Liver (tissue), 3 donors: ENCODE measurements at regions not wholly inside any gene's neighbourhood (a gene's known extent, or its start where the extent isn't known, plus 50 kb on each side); places are given as distances from the start of the nearest gene placed in this dataset.

ENCODE experiments used
- GABPA ChIP-seq, 2 donors: IDR thresholded peaks in 1 of 2; conservative IDR thresholded peaks in 1 of 2; 2 replicates each; pipeline ENCODE4 v1.6.1; 2016; ENCODE audit warnings: antibody characterized with exemption in 2 of 2, mild to moderate bottlenecking in 1 of 2, moderate library complexity in 1 of 2
- NR2F2 ChIP-seq: IDR thresholded peaks from 2 replicates; pipeline ENCODE4 v1.6.1; 2016; ENCODE audit warnings: antibody characterized with exemption
- RAD21 ChIP-seq, 2 donors: IDR thresholded peaks; 2 replicates each; pipeline ENCODE4 v1.6.1; 2016; ENCODE audit warnings: antibody characterized with exemption in 2 of 2, mild to moderate bottlenecking in 2 of 2
- SP1 ChIP-seq: IDR thresholded peaks from 2 replicates; pipeline ENCODE4 v1.6.1; 2018; ENCODE audit warnings: antibody characterized with exemption, mild to moderate bottlenecking
- TAF1 ChIP-seq: conservative IDR thresholded peaks from 2 replicates; pipeline ENCODE4 v1.6.1; 2016; ENCODE audit warnings: antibody characterized with exemption, mild to moderate bottlenecking
- TF ChIP-seq, protein P1 (sequence below): fragments of 150-350 bp; IDR thresholded peaks from 2 replicates; pipeline ENCODE4 v1.5.1; 2017; ENCODE audit warnings: improper control_type of control experiment, low read depth, low read length; ENCODE audit not compliant: missing input control
- TF ChIP-seq, protein P2 (sequence below): IDR thresholded peaks from 2 replicates; pipeline ENCODE4 v1.6.1; 2016; ENCODE audit warnings: antibody characterized with exemption, mild to moderate bottlenecking
- TF ChIP-seq, protein P3 (sequence below): IDR thresholded peaks from 2 replicates; pipeline ENCODE4 v1.6.1; 2016; ENCODE audit warnings: antibody characterized with exemption
- donor health status: healthy.
- donor health status: healthy.

DNA sequence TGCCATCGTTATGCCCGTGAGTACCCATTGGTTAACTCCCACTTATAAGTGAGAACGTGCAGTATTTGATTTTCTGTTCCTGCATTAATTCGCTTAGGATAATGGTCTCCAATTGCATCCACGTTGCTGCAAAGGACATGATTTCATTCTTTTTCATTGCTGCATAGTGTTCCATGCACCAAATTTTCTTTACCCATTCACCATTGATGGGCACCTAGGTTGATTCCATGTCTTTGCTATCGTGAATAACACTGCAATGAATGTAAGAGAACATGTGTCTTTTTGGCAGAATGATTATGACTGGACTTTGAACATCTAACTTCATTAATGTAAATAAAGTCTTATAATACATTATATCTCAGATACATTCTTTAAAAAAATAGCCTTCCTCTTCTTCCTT is 169.6 kb upstream of the CDIN1 start:
- TF ChIP-seq RAD21 (IDR thresholded peaks at IDR 0.05) (no peak), GABPA (IDR thresholded peaks at IDR 0.05 in 1 of 2, conservative IDR thresholded peaks at IDR 0.05 in 1 of 2) (no peak), SP1 (no peak), TAF1 (no peak), NR2F2 (no peak)
- TF ChIP-seq, protein P1, sequence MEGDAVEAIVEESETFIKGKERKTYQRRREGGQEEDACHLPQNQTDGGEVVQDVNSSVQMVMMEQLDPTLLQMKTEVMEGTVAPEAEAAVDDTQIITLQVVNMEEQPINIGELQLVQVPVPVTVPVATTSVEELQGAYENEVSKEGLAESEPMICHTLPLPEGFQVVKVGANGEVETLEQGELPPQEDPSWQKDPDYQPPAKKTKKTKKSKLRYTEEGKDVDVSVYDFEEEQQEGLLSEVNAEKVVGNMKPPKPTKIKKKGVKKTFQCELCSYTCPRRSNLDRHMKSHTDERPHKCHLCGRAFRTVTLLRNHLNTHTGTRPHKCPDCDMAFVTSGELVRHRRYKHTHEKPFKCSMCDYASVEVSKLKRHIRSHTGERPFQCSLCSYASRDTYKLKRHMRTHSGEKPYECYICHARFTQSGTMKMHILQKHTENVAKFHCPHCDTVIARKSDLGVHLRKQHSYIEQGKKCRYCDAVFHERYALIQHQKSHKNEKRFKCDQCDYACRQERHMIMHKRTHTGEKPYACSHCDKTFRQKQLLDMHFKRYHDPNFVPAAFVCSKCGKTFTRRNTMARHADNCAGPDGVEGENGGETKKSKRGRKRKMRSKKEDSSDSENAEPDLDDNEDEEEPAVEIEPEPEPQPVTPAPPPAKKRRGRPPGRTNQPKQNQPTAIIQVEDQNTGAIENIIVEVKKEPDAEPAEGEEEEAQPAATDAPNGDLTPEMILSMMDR: no peak
- TF ChIP-seq, protein P2, sequence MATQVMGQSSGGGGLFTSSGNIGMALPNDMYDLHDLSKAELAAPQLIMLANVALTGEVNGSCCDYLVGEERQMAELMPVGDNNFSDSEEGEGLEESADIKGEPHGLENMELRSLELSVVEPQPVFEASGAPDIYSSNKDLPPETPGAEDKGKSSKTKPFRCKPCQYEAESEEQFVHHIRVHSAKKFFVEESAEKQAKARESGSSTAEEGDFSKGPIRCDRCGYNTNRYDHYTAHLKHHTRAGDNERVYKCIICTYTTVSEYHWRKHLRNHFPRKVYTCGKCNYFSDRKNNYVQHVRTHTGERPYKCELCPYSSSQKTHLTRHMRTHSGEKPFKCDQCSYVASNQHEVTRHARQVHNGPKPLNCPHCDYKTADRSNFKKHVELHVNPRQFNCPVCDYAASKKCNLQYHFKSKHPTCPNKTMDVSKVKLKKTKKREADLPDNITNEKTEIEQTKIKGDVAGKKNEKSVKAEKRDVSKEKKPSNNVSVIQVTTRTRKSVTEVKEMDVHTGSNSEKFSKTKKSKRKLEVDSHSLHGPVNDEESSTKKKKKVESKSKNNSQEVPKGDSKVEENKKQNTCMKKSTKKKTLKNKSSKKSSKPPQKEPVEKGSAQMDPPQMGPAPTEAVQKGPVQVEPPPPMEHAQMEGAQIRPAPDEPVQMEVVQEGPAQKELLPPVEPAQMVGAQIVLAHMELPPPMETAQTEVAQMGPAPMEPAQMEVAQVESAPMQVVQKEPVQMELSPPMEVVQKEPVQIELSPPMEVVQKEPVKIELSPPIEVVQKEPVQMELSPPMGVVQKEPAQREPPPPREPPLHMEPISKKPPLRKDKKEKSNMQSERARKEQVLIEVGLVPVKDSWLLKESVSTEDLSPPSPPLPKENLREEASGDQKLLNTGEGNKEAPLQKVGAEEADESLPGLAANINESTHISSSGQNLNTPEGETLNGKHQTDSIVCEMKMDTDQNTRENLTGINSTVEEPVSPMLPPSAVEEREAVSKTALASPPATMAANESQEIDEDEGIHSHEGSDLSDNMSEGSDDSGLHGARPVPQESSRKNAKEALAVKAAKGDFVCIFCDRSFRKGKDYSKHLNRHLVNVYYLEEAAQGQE: no peak
- TF ChIP-seq, protein P3, sequence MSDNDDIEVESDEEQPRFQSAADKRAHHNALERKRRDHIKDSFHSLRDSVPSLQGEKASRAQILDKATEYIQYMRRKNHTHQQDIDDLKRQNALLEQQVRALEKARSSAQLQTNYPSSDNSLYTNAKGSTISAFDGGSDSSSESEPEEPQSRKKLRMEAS: no peak
